Effector memory CD8-positive, alpha-beta T cell (primary cell): ENCODE measurements at regions not wholly inside any gene's neighbourhood (a gene's known extent, or its start where the extent isn't known, plus 50 kb on each side); places are given as distances from the start of the nearest gene placed in this dataset.

ENCODE experiments used
- ATAC-seq: fragments of 150-1000 bp; cut with Tn5 transposase; replicated peaks from 2 replicates; pipeline ENCODE4 v1.10.0; 2021; ENCODE audit warnings: mild to moderate bottlenecking, moderate library complexity
- DNase-seq, 3 experiments: peaks; one replicate each; pipeline ENCODE4 v3.0.0; 2021
- H3K27ac Mint-ChIP-seq, 2 donors: one replicate each; pipeline ENCODE4 v1.8.0; 2022; ENCODE audit warnings: mild to moderate bottlenecking in 2 of 2, mixed read lengths in 2 of 2, moderate library complexity in 2 of 2
- H3K27me3 Mint-ChIP-seq, 2 donors: one replicate each; pipeline ENCODE4 v1.8.0; 2022; ENCODE audit warnings: mixed read lengths in 2 of 2
- H3K36me3 Mint-ChIP-seq: one replicate; pipeline ENCODE4 v1.8.0; 2022; ENCODE audit warnings: mild to moderate bottlenecking, moderate library complexity, mixed read lengths; ENCODE audit not compliant: insufficient read depth
- H3K4me1 Mint-ChIP-seq, 2 donors: one replicate each; pipeline ENCODE4 v1.8.0; 2022; ENCODE audit warnings: low read depth in 2 of 2, mixed read lengths in 2 of 2
- H3K4me3 Mint-ChIP-seq, 2 donors: one replicate each; pipeline ENCODE4 v1.8.0; 2022; ENCODE audit warnings: mild to moderate bottlenecking in 2 of 2, mixed read lengths in 2 of 2, moderate library complexity in 2 of 2
- H3K9me3 Mint-ChIP-seq, 2 donors: one replicate each; pipeline ENCODE4 v1.8.0; 2022; ENCODE audit warnings: mixed read lengths in 2 of 2

- H3K36me3 Mint-ChIP-seq: no peaks in the 10 kb centered on the region
- no peak overlapping the region for H3K4me3 Mint-ChIP-seq
- no peak for DNase-seq
- H3K27me3 Mint-ChIP-seq: peaks cover 11 to 66% of the 10 kb centered on the region in 2 donors
- peaks cover 0 to 2% of the 10 kb centered on the region in 2 donors for H3K9me3 Mint-ChIP-seq
- no peak overlapping the region for H3K27ac Mint-ChIP-seq
- no peaks in the 10 kb centered on the region for H3K4me1 Mint-ChIP-seq
- no peak for ATAC-seq
Measured at GRCh38 chr5:74418709-74419108, 221.8 kb downstream of the ENC1 start.

GRCh38 chr5:74418261-74418660 is 222.3 kb downstream of the ENC1 start:
- Mint-ChIP-seq H3K4me3 (no peak overlapping the region), H3K27me3 (peaks cover 9 to 71% of the 10 kb centered on the region in 2 donors), H3K4me1 (no peaks in the 10 kb centered on the region), H3K36me3 (no peaks in the 10 kb centered on the region), H3K9me3 (peaks cover 0 to 2% of the 10 kb centered on the region in 2 donors), H3K27ac (no peak overlapping the region)
- no peak for DNase-seq
- ATAC-seq: no peak

GRCh38 chr5:74415695-74416102 is 224.8 kb downstream of the ENC1 start:
- Mint-ChIP-seq H3K4me3 (no peak overlapping the region), H3K27ac (no peak overlapping the region), H3K4me1 (no peaks in the 10 kb centered on the region), H3K36me3 (no peaks in the 10 kb centered on the region), H3K27me3 (peaks cover 0 to 65% of the 10 kb centered on the region in 2 donors), H3K9me3 (no peaks in the 10 kb centered on the region)
- ATAC-seq (no peak), DNase-seq (no peak)

GRCh38 chr5:74414228-74414627 is 226.3 kb downstream of the ENC1 start:
- DNase-seq: no peak
- H3K27ac Mint-ChIP-seq: no peak overlapping the region
- H3K9me3 Mint-ChIP-seq: no peaks in the 10 kb centered on the region
- H3K4me1 Mint-ChIP-seq: no peaks in the 10 kb centered on the region
- peaks cover 0 to 62% of the 10 kb centered on the region in 2 donors for H3K27me3 Mint-ChIP-seq
- H3K36me3 Mint-ChIP-seq: no peaks in the 10 kb centered on the region
- H3K4me3 Mint-ChIP-seq: no peak overlapping the region
- no peak for ATAC-seq

DNA sequence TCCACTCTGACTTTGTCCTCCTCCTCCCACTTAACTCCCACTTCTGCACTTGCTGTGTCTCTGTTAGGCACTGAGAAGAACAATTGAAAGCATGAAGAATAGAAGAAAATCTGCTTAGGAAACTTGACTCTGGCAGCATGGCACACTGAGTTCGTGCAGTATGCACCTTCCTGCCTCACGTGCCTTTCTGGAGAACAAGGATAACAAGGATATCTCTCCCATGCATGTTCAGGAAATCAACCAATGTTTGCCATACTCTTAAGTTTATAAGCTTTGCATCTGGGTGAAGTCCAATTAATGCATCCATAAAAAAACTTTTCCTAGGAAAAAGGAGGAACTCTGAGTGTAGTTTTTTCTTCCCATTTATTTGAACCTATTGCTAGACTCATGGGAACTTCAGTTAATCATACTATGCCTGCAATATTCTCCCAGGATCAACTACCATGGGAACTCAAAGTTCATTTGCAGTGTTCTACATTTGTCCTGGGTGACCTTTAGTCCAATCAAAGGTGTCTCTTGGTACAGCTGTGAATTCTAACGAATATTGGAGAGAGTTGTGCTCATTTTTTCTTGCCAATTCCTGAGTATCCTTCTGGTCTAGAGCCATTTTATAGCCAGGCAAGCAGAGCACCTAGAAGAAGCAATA is 227.0 kb downstream of the ENC1 start:
- Mint-ChIP-seq H3K4me3 (no peak overlapping the region), H3K36me3 (no peaks in the 10 kb centered on the region), H3K27me3 (peaks cover 5 to 62% of the 10 kb centered on the region in 2 donors), H3K4me1 (no peaks in the 10 kb centered on the region), H3K27ac (no peak overlapping the region), H3K9me3 (no peaks in the 10 kb centered on the region)
- DNase-seq: no peak
- no peak for ATAC-seq

GRCh38 chr5:74412066-74412465 is 228.5 kb downstream of the ENC1 start:
- Mint-ChIP-seq H3K9me3 (no peaks in the 10 kb centered on the region), H3K27ac (no peak overlapping the region), H3K27me3 (peaks cover 9 to 63% of the 10 kb centered on the region in 2 donors), H3K36me3 (no peaks in the 10 kb centered on the region), H3K4me3 (no peak overlapping the region), H3K4me1 (no peaks in the 10 kb centered on the region)
- no peak for ATAC-seq
- DNase-seq: no peak

- no peaks in the 10 kb centered on the region for H3K36me3 Mint-ChIP-seq
Measured at GRCh38 chr5:74409712-74410111, 230.8 kb downstream of the ENC1 start.

DNA sequence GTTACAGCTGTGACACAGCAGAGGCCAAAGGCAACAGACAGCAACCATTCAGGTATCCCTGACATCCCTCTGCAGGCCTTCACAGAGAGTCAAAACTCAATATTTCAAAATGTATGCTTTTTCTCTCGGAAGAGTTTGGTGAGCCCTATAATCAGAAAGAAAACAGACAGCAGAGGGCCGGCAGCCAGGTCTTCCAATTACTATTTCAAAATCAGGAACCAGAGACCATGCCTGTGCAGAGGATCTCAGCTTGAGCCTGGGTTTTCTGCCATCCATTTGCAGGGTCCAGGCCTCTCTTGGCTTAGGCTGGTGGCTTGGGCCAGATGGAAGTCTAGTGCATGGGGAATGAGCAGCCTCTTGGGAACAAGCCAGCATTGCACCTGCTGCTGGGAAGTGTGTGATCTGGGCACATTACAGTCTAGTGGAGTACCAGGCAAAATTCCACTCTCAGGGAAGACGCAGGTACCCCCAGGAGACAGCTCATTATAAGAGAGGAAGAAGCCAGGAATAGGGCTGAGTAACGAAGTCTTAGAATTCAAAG is 231.3 kb downstream of the ENC1 start:
- no peak for ATAC-seq
- no peak overlapping the region for H3K4me3 Mint-ChIP-seq
- DNase-seq: no peak
- no peaks in the 10 kb centered on the region for H3K36me3 Mint-ChIP-seq
- no peak overlapping the region for H3K27ac Mint-ChIP-seq
- no peaks in the 10 kb centered on the region for H3K9me3 Mint-ChIP-seq
- H3K27me3 Mint-ChIP-seq: peaks cover 9 to 45% of the 10 kb centered on the region in 2 donors
- no peaks in the 10 kb centered on the region for H3K4me1 Mint-ChIP-seq

More at GRCh38 chr5:74409712-74410111, 230.8 kb downstream of the ENC1 start:
- no peak overlapping the region for H3K27ac Mint-ChIP-seq
- H3K9me3 Mint-ChIP-seq: no peaks in the 10 kb centered on the region
- no peak overlapping the region for H3K4me3 Mint-ChIP-seq
- no peaks in the 10 kb centered on the region for H3K4me1 Mint-ChIP-seq
- H3K27me3 Mint-ChIP-seq: peaks cover 9 to 50% of the 10 kb centered on the region in 2 donors
- no peak for DNase-seq
- ATAC-seq: no peak

DNA sequence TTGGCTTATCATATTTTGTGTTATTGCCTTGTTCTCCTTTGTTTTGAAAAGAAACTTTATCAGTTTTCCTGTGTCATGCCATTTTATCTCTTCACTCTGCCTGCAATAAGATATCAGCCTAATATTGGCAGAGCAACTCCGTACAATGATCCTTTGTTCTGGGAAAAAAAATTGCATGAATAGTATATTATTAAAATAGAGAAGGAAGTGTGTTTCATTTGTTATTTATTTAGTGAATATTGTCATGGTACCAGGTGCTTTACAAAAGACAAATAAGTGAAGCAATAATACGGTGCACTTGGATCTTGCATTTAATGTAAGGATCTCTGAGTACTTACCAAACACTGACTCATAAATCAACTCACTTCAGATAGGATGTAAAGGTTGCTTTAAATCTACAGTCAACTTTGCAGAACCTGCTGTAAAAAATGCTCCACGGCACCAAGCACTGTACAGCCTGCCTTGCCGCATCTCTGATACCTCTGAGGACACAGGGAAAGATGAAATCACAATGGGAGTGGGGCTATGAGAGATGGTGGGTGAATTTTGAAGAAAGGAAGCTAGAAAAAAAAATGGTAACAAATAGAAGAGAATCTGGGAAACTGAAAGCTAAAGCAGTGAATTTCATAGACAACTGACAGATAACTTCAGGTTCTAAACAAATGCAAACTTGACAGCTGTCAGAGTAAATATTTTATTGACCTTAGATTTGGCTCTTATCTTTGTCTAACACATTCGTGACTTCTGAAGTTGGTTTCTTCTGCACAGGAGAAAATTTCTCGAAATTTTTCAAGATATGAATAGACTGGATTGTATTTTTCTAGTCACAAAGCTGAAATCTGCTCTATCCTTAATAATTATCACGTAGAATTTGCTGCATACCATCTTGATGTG is 232.1 kb downstream of the ENC1 start:
- H3K36me3 Mint-ChIP-seq: no peaks in the 10 kb centered on the region
- H3K27me3 Mint-ChIP-seq: peaks cover 9 to 37% of the 10 kb centered on the region in 2 donors
- no peaks in the 10 kb centered on the region for H3K9me3 Mint-ChIP-seq
- DNase-seq (no peak), ATAC-seq (no peak)
- no peaks in the 10 kb centered on the region for H3K4me1 Mint-ChIP-seq
- H3K27ac Mint-ChIP-seq: no peak overlapping the region
- no peak overlapping the region for H3K4me3 Mint-ChIP-seq

DNA sequence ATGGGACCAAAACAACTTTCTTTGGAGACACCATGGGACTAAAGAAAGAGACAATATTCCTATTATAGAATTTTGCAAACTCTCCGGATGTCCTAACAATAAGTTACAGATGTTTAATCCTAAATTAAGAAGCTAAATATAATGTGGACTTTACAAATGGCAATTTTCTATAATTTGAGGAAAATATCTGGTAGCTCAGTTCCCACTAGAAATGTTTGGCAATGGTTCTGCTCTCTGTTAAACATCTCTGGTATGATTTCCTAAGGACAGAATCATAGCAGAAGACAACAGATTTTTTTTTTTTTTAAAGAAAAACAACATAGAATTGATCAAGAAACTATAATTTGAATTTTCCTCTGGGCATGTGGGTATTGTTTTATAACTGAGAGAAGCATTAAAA is 232.8 kb downstream of the ENC1 start:
- H3K9me3 Mint-ChIP-seq: no peaks in the 10 kb centered on the region
- H3K36me3 Mint-ChIP-seq: no peaks in the 10 kb centered on the region
- DNase-seq: no peak
- no peak for ATAC-seq
- no peak overlapping the region for H3K27ac Mint-ChIP-seq
- peaks cover 9 to 35% of the 10 kb centered on the region in 2 donors for H3K27me3 Mint-ChIP-seq
- no peak overlapping the region for H3K4me3 Mint-ChIP-seq
- H3K4me1 Mint-ChIP-seq: no peaks in the 10 kb centered on the region

DNA sequence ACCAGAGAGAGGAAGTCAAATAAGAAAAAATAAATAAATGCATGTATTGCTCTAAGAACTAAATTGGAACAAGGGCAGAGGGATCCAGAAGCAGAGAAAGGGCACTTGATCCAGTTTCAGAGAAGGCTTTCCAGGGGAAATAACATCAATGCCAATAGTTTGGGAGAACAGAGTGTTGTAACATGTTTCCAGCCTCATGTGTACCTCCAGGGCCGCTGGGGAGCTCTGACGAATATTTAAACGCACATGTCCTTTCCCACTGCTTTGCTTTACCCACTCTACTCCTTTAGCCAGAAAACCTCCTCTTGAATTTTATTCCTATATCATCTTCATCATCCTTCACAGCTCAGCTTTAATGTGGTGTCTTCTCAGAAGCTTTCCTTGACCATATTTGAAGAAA is 233.7 kb downstream of the ENC1 start:
- Mint-ChIP-seq H3K27me3 (peaks cover 9 to 28% of the 10 kb centered on the region in 2 donors), H3K27ac (no peak overlapping the region), H3K9me3 (no peaks in the 10 kb centered on the region), H3K4me3 (no peak overlapping the region), H3K36me3 (no peaks in the 10 kb centered on the region), H3K4me1 (peaks cover 0 to 8% of the 10 kb centered on the region in 2 donors)
- DNase-seq (no peak), ATAC-seq (no peak)

DNA sequence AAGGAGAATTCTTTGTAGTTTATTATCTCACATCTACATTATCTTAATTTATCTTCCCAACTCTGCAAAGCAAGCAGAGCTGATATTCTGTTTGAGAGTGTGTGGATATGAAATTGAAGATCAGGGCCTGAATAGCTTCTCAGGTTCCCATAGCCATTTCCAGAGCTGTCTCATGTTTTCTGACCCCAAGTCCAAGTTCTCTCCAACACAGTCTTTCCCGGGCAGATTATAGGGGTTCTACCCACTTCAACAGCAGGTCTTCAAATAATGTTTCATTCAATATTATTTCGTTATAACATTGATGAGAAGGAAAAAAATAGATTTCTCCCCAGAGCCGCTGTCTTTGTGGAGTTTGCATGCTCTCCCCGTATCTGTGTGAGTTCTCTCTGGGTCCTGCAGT is 234.9 kb downstream of the ENC1 start:
- DNase-seq (no peak), ATAC-seq (no peak)
- H3K27ac Mint-ChIP-seq: no peak overlapping the region
- H3K4me3 Mint-ChIP-seq: no peak overlapping the region
- H3K4me1 Mint-ChIP-seq: peaks cover 0 to 10% of the 10 kb centered on the region in 2 donors
- no peaks in the 10 kb centered on the region for H3K36me3 Mint-ChIP-seq
- no peaks in the 10 kb centered on the region for H3K9me3 Mint-ChIP-seq
- H3K27me3 Mint-ChIP-seq: peaks cover 9 to 22% of the 10 kb centered on the region in 2 donors

- Mint-ChIP-seq H3K27me3 (peaks cover 9 to 18% of the 10 kb centered on the region in 2 donors), H3K27ac (no peak overlapping the region), H3K4me3 (no peak overlapping the region), H3K4me1 (peaks cover 0 to 10% of the 10 kb centered on the region in 2 donors), H3K9me3 (no peaks in the 10 kb centered on the region), H3K36me3 (no peaks in the 10 kb centered on the region)
- DNase-seq (no peak), ATAC-seq (no peak)
Measured at GRCh38 chr5:74404574-74405508, 235.7 kb downstream of the ENC1 start.
